ENCODE measurements at regions not wholly inside any gene's neighbourhood (a gene's known extent, or its start where the extent isn't known, plus 50 kb on each side); places are given as distances from the start of the nearest gene placed in this dataset.

- TF ChIP-seq EP300 (IDR thresholded peaks at IDR 0.05; ENCODE audit: borderline replicate concordance in 1 of 2, low read depth in 1 of 2, low read length in 1 of 2) (no peak), MXI1 (IDR thresholded peaks at IDR 0.05; ENCODE audit: low read depth, low read length) (no peak)
These were observed 159.8 kb downstream of the UXS1 start (continued) for GRCh38 chr2:106034325-106034724.

DNA sequence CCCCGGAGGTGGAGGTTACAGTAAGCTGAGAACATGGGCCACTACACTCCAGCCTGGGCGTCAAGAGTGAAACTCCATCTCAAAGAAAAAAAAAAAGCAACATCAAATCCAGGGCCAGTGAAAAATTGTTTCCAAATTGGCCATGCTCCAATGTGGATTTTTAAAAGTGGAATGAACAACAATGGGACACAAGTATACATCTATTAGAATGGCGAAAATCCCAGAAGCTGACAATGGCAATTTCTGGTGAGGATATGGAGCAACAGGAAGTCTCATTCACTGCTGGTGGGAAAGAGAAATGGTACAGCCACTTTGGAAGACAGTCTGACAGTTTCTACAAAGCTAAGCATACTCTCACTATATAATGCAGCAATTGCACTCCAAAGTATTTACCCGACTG, 161.4 kb downstream of the UXS1 start:
- Histone ChIP-seq H2AFZ (ENCODE audit: low read depth) (no peak overlapping the region), H3K9me2 (no peaks in the 10 kb centered on the region), H3K36me3 (replicated peaks in 1 of 2; ENCODE audit: control insufficient read depth in 1 of 2, insufficient read depth in 2 of 2, low read length in 1 of 2) (no peaks in the 10 kb centered on the region), H3F3A (replicated peaks; ENCODE audit: insufficient read depth) (no peaks in the 10 kb centered on the region), H3K9ac (no peak overlapping the region), H3K79me2 (ENCODE audit: insufficient read depth) (no peaks in the 10 kb centered on the region), H3K4me1 (ENCODE audit: control insufficient read depth in 1 of 2, insufficient read depth in 2 of 2, low read depth in 1 of 2, low read length in 1 of 2) (peaks cover 0 to 9% of the 10 kb centered on the region in 2 experiments; a peak in 1 of 4 replicates), H3K4me3 (ENCODE audit: low read depth in 2 of 2, low read length in 1 of 2) (no peak overlapping the region), H3K9me3 (no peaks in the 10 kb centered on the region), H3K4me2 (no peak overlapping the region), H4K20me1 (ENCODE audit: insufficient read depth) (no peaks in the 10 kb centered on the region), H3K27me3 (ENCODE audit: insufficient read depth) (no peaks in the 10 kb centered on the region), H3K27ac (ENCODE audit: low read depth in 2 of 2, low read length in 1 of 2) (no peak overlapping the region)
- DNase-seq, result no peak
- TF ChIP-seq RXRA (IDR thresholded peaks at IDR 0.05; ENCODE audit: borderline replicate concordance, low read depth) (no peak), EP300 (IDR thresholded peaks at IDR 0.05; ENCODE audit: borderline replicate concordance in 1 of 2, low read depth in 1 of 2, low read length in 1 of 2) (no peak), FOXM1 (IDR thresholded peaks at IDR 0.05; ENCODE audit: low read depth) (no peak), YY1 (IDR thresholded peaks at IDR 0.05; ENCODE audit: low read depth) (no peak), NRF1 (IDR thresholded peaks at IDR 0.05; ENCODE audit: low read depth, low read length) (no peak), NFIC (IDR thresholded peaks at IDR 0.05; ENCODE audit: borderline replicate concordance) (no peak), ZBTB33 (IDR thresholded peaks at IDR 0.05; ENCODE audit: borderline replicate concordance, low read depth) (no peak), JUND (IDR thresholded peaks at IDR 0.05) (no peak), TAF1 (IDR thresholded peaks at IDR 0.05; ENCODE audit: borderline replicate concordance, low read depth, low read length) (no peak), RCOR1 (IDR thresholded peaks at IDR 0.05; ENCODE audit: low read length) (no peak), PBX3 (IDR thresholded peaks at IDR 0.05) (no peak)
- TF ChIP-seq, protein P1, sequence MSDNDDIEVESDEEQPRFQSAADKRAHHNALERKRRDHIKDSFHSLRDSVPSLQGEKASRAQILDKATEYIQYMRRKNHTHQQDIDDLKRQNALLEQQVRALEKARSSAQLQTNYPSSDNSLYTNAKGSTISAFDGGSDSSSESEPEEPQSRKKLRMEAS (IDR thresholded peaks at IDR 0.05; ENCODE audit: low read depth), result no peak
- CTCF ChIA-PET, result no interaction called here
- POLR2A ChIA-PET, result no interaction called here
- 52% methylated on average over 4 of the region's 4 CpGs for WGBS (ENCODE audit: low lambda C conversion rate)
